ENCODE measurements at regions not wholly inside any gene's neighbourhood (a gene's known extent, or its start where the extent isn't known, plus 50 kb on each side); places are given as distances from the start of the nearest gene placed in this dataset.

- no peaks in the 10 kb centered on the region for H3K4me1 ChIP-seq (ENCODE audit: insufficient read depth, low read length, poor library complexity, severe bottlenecking)
- no peak overlapping the region for H3K4me2 ChIP-seq (ENCODE audit: low read length)
- no peaks in the 10 kb centered on the region for H4K20me1 ChIP-seq (ENCODE audit: insufficient read depth, low read length)
- BruUV-seq (replicated peaks) = no TSS peak
- no peaks in the 10 kb centered on the region for H3K36me3 ChIP-seq (ENCODE audit: insufficient read depth, low read length)
- CTCF ChIA-PET (ENCODE audit: unreplicated experiment) = no interaction called here
- no peaks in the 10 kb centered on the region for H3K9me2 ChIP-seq (ENCODE audit: insufficient read depth, low read length)
- no peak for DNase-seq (ENCODE audit: low spot score)
- TF ChIP-seq EZH2phosphoT487 (IDR thresholded peaks at IDR 0.05; ENCODE audit: borderline replicate concordance, low read depth, low read length) (no peak), CTCF (conservative IDR thresholded peaks at IDR 0.05; ENCODE audit: low read length) (no peak)
- no peaks in the 10 kb centered on the region for H3K79me2 ChIP-seq (ENCODE audit: insufficient read depth, low read depth, low read length)
- no peak overlapping the region for H3K27ac ChIP-seq (ENCODE audit: low read depth, low read length, poor library complexity, severe bottlenecking)
- POLR2A ChIA-PET = no interaction called here
- H3K4me3 ChIP-seq (ENCODE audit: low read depth, low read length, poor library complexity, severe bottlenecking) = no peak overlapping the region
- no peak overlapping the region for H2AFZ ChIP-seq (ENCODE audit: low read length)
- intact Hi-C loops (cut with micrococcal nuclease; ENCODE audit: unreplicated experiment) = no loop called here
- no peaks in the 10 kb centered on the region for H3K9me3 ChIP-seq (ENCODE audit: low read length)
Observed at GRCh38 chr4:24229978-24230377, 340.1 kb upstream of the PPARGC1A start.

GRCh38 chr4:24228692-24229091, 338.8 kb upstream of the PPARGC1A start:
- Histone ChIP-seq H3K4me2 (ENCODE audit: low read length) (no peak overlapping the region), H3K79me2 (ENCODE audit: insufficient read depth, low read depth, low read length) (no peaks in the 10 kb centered on the region), H3K4me3 (ENCODE audit: low read depth, low read length, poor library complexity, severe bottlenecking) (no peak overlapping the region), H3K27ac (ENCODE audit: low read depth, low read length, poor library complexity, severe bottlenecking) (no peak overlapping the region), H2AFZ (ENCODE audit: low read length) (no peak overlapping the region), H3K36me3 (ENCODE audit: insufficient read depth, low read length) (no peaks in the 10 kb centered on the region), H3K4me1 (ENCODE audit: insufficient read depth, low read length, poor library complexity, severe bottlenecking) (no peaks in the 10 kb centered on the region), H3K9me3 (ENCODE audit: low read length) (no peaks in the 10 kb centered on the region), H3K9me2 (ENCODE audit: insufficient read depth, low read length) (no peaks in the 10 kb centered on the region), H4K20me1 (ENCODE audit: insufficient read depth, low read length) (no peaks in the 10 kb centered on the region)
- TF ChIP-seq EZH2phosphoT487 (IDR thresholded peaks at IDR 0.05; ENCODE audit: borderline replicate concordance, low read depth, low read length) (no peak), CTCF (conservative IDR thresholded peaks at IDR 0.05; ENCODE audit: low read length) (no peak)
- no peak for DNase-seq (ENCODE audit: low spot score)
- BruUV-seq (replicated peaks) = no TSS peak
- CTCF ChIA-PET (ENCODE audit: unreplicated experiment) = no interaction called here
- intact Hi-C loops (cut with micrococcal nuclease; ENCODE audit: unreplicated experiment) = no loop called here
- POLR2A ChIA-PET = no interaction called here

GRCh38 chr4:24226667-24227066, 336.8 kb upstream of the PPARGC1A start:
- no TSS peak for BruUV-seq (replicated peaks)
- intact Hi-C loops (cut with micrococcal nuclease; ENCODE audit: unreplicated experiment) = no loop called here
- Histone ChIP-seq H3K9me3 (ENCODE audit: low read length) (no peaks in the 10 kb centered on the region), H2AFZ (ENCODE audit: low read length) (no peak overlapping the region), H4K20me1 (ENCODE audit: insufficient read depth, low read length) (no peaks in the 10 kb centered on the region), H3K27ac (ENCODE audit: low read depth, low read length, poor library complexity, severe bottlenecking) (no peak overlapping the region), H3K9me2 (ENCODE audit: insufficient read depth, low read length) (no peaks in the 10 kb centered on the region), H3K4me3 (ENCODE audit: low read depth, low read length, poor library complexity, severe bottlenecking) (no peak overlapping the region), H3K79me2 (ENCODE audit: insufficient read depth, low read depth, low read length) (no peaks in the 10 kb centered on the region), H3K4me1 (ENCODE audit: insufficient read depth, low read length, poor library complexity, severe bottlenecking) (no peaks in the 10 kb centered on the region), H3K4me2 (ENCODE audit: low read length) (no peak overlapping the region), H3K36me3 (ENCODE audit: insufficient read depth, low read length) (no peaks in the 10 kb centered on the region)
- DNase-seq (ENCODE audit: low spot score) = no peak
- TF ChIP-seq CTCF (conservative IDR thresholded peaks at IDR 0.05; ENCODE audit: low read length) (no peak), EZH2phosphoT487 (IDR thresholded peaks at IDR 0.05; ENCODE audit: borderline replicate concordance, low read depth, low read length) (no peak)
- CTCF ChIA-PET (ENCODE audit: unreplicated experiment) = no interaction called here
- POLR2A ChIA-PET = no interaction called here
